Hepatocyte (in vitro differentiated cells): ENCODE measurements at regions not wholly inside any gene's neighbourhood (a gene's known extent, or its start where the extent isn't known, plus 50 kb on each side); places are given as distances from the start of the nearest gene placed in this dataset.

Experiments used
- DNase-seq: peaks from one replicate; pipeline ENCODE4 v3.0.0-alpha.2; 2016; ENCODE audit warnings: low spot score
- H2AFZ ChIP-seq: fragments of 200-600 bp; sonication (generic); 2 replicates; pipeline ENCODE4 v1.6.0; 2016; ENCODE audit warnings: antibody characterized with exemption, mild to moderate bottlenecking
- H3K27ac ChIP-seq: fragments of 200-600 bp; sonication (generic); 2 replicates; pipeline ENCODE4 v1.5.1; 2016; ENCODE audit warnings: mild to moderate bottlenecking
- H3K27me3 ChIP-seq: fragments of 200-600 bp; sonication (generic); 2 replicates; pipeline ENCODE4 v1.6.1; 2016
- H3K36me3 ChIP-seq: fragments of 200-600 bp; sonication (generic); replicated peaks from 2 replicates; pipeline ENCODE4 v1.5.1; 2016; ENCODE audit warnings: low read depth; ENCODE audit not compliant: insufficient read depth
- H3K4me1 ChIP-seq: fragments of 200-600 bp; sonication (generic); 2 replicates; pipeline ENCODE4 v1.5.1; 2016; ENCODE audit warnings: mild to moderate bottlenecking, moderate library complexity; ENCODE audit not compliant: insufficient read depth
- H3K4me2 ChIP-seq: fragments of 200-600 bp; sonication (generic); 2 replicates; pipeline ENCODE4 v1.6.0; 2016
- H3K4me3 ChIP-seq: fragments of 200-600 bp; sonication (generic); 2 replicates; pipeline ENCODE4 v1.5.1; 2016; ENCODE audit warnings: mild to moderate bottlenecking
- H3K79me2 ChIP-seq: fragments of 200-600 bp; sonication (generic); 2 replicates; pipeline ENCODE4 v1.6.0; 2017; ENCODE audit warnings: mild to moderate bottlenecking
- H3K9me2 ChIP-seq: fragments of 200-600 bp; sonication (generic); replicated peaks from 2 replicates; pipeline ENCODE4 v1.6.0; 2017; ENCODE audit warnings: mild to moderate bottlenecking; ENCODE audit not compliant: insufficient read depth
- H3K9me3 ChIP-seq: fragments of 200-600 bp; sonication (generic); 2 replicates; pipeline ENCODE4 v1.5.1; 2016; ENCODE audit warnings: low read depth, mild to moderate bottlenecking
- H4K20me1 ChIP-seq: fragments of 200-600 bp; sonication (generic); 2 replicates; pipeline ENCODE4 v1.6.0; 2016; ENCODE audit warnings: mild to moderate bottlenecking; ENCODE audit not compliant: insufficient read depth, poor library complexity, severe bottlenecking
- EZH2 ChIP-seq: fragments of 200-600 bp; sonication (generic); IDR thresholded peaks from 2 replicates; pipeline ENCODE4 v1.6.1; 2016; ENCODE audit warnings: antibody characterized with exemption, mild to moderate bottlenecking, borderline replicate concordance
- EZH2phosphoT487 ChIP-seq: fragments of 200-600 bp; sonication (generic); IDR thresholded peaks from one replicate; pipeline ENCODE4 v1.6.1; 2018; ENCODE audit warnings: antibody characterized with exemption, mild to moderate bottlenecking, low read depth, moderate library complexity; ENCODE audit not compliant: unreplicated experiment, severe bottlenecking
- WGBS: methylation state at CpG from one replicate; pipeline ENCODE4 v1.1.6; 2016; ENCODE audit warnings: low lambda C conversion rate; ENCODE audit errors: missing lambda C conversion rate; 5-methylcytosine and 5-hydroxymethylcytosine counted together
- TF ChIP-seq, protein P1 (sequence below): fragments of 200-600 bp; sonication (generic); IDR thresholded peaks from 2 replicates; pipeline ENCODE4 v1.5.1; 2016; ENCODE audit warnings: antibody characterized with exemption, mild to moderate bottlenecking; ENCODE audit not compliant: poor library complexity

DNA sequence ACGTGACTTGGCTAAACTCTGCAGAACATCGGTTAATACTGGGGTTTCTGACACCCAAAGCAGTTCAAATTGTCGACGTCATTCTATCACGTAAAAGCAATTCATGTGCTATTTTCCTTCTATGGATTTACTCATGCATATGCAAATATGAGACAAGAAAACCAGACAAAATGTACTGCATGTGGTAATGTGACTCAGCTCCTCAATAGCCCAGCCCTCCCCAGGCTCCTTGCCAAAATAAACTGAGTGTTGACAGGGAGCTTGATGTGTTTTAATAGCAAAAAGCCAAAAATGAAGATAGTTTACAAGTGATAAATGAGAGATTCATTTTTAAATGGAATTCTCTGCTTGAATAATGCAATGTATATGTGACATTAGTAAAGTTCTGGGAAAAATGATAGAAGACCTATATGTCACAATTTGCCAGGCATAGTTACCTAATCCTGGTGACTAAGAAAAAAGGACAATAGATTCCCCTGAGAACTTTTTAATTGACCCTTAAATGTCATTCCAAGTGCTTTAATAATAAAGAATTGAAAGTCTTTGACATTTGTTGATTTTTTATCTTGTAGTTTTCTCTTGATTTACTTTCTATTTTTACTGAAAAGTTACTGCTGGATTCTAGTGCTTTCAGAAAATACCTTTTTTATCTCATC, 1700.6 kb upstream of the TENM3 start:
- TF ChIP-seq, protein P1, sequence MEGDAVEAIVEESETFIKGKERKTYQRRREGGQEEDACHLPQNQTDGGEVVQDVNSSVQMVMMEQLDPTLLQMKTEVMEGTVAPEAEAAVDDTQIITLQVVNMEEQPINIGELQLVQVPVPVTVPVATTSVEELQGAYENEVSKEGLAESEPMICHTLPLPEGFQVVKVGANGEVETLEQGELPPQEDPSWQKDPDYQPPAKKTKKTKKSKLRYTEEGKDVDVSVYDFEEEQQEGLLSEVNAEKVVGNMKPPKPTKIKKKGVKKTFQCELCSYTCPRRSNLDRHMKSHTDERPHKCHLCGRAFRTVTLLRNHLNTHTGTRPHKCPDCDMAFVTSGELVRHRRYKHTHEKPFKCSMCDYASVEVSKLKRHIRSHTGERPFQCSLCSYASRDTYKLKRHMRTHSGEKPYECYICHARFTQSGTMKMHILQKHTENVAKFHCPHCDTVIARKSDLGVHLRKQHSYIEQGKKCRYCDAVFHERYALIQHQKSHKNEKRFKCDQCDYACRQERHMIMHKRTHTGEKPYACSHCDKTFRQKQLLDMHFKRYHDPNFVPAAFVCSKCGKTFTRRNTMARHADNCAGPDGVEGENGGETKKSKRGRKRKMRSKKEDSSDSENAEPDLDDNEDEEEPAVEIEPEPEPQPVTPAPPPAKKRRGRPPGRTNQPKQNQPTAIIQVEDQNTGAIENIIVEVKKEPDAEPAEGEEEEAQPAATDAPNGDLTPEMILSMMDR = no peak
- TF ChIP-seq EZH2 = no peak
- TF ChIP-seq EZH2phosphoT487 = no peak
- DNase-seq = peak; percentile 10
- Histone ChIP-seq H3K9me3 (no peaks in the 10 kb centered on the region), H3K27ac (no peak overlapping the region), H2AFZ (no peak overlapping the region), H4K20me1 (no peaks in the 10 kb centered on the region), H3K9me2 (no peaks in the 10 kb centered on the region), H3K27me3 (no peaks in the 10 kb centered on the region), H3K4me1 (no peaks in the 10 kb centered on the region), H3K4me2 (no peak overlapping the region), H3K36me3 (no peaks in the 10 kb centered on the region), H3K79me2 (no peaks in the 10 kb centered on the region), H3K4me3 (no peak overlapping the region)
- WGBS = 74% methylated on average over 5 of the region's 5 CpGs

DNA sequence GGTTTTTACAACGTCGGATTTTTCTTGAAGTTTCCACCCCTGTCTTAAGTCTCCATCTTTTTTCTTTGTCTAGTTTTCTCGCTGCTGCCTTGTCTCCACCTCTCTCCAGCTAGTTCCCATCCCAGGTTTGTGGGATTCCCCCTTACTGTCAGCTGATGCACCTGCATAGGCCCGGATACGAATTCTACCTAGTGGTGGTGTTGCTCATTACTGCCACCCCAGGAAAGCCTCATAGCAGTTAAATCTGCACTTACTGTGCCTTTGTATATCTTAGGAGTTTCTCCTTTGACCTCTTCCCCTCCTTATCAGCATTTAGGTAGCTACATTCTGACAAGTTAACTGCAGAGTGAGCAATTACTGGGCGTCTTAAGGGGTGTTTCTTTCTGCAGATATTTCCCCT, 1693.1 kb upstream of the TENM3 start:
- no peak for DNase-seq

DNA sequence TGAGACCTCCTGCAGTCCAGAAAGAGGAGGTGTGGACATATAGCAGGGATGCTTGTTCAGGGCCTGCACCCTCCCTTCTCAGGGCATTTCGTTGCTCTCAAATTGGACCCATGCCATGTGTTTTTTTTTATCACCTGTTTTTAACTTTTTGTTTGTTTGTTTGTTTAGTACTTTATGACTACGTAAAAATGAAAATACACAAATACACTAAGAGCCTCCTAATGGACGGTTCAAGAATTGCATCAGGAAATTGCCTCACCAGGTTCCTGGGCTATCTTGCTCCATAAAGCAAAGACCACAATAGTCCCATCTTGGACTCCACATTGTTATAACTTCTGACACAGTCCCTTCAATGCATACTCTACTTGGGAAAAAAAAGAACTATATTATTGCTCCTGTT, 1685.9 kb upstream of the TENM3 start:
- no peaks in the 10 kb centered on the region for H3K36me3 ChIP-seq
- no peaks in the 10 kb centered on the region for H3K27me3 ChIP-seq
- no peaks in the 10 kb centered on the region for H3K4me1 ChIP-seq
- DNase-seq = no peak
- WGBS = 83% methylated on average over 3 of the region's 3 CpGs
- no peaks in the 10 kb centered on the region for H3K9me3 ChIP-seq
- no peak overlapping the region for H3K4me3 ChIP-seq
- no peak overlapping the region for H3K27ac ChIP-seq
- TF ChIP-seq, protein P1 = no peak
- TF ChIP-seq EZH2 (no peak), EZH2phosphoT487 (no peak)
- no peaks in the 10 kb centered on the region for H3K79me2 ChIP-seq
- H4K20me1 ChIP-seq = no peaks in the 10 kb centered on the region
- H3K4me2 ChIP-seq = no peak overlapping the region
- no peaks in the 10 kb centered on the region for H3K9me2 ChIP-seq
- no peak overlapping the region for H2AFZ ChIP-seq

More for the DNA sequence above, 1693.1 kb upstream of the TENM3 start:
- no peaks in the 10 kb centered on the region for H3K9me2 ChIP-seq
- WGBS = 28% methylated on average over 6 of the region's 6 CpGs
- TF ChIP-seq EZH2phosphoT487 (no peak), EZH2 (no peak)
- TF ChIP-seq, protein P1 = no peak
- no peak overlapping the region for H3K4me2 ChIP-seq
- H3K4me1 ChIP-seq = no peaks in the 10 kb centered on the region
- H4K20me1 ChIP-seq = no peaks in the 10 kb centered on the region
- H2AFZ ChIP-seq = no peak overlapping the region
- H3K27me3 ChIP-seq = no peaks in the 10 kb centered on the region
- no peak overlapping the region for H3K27ac ChIP-seq
- no peaks in the 10 kb centered on the region for H3K79me2 ChIP-seq
- H3K4me3 ChIP-seq = no peak overlapping the region
- no peaks in the 10 kb centered on the region for H3K36me3 ChIP-seq
- no peaks in the 10 kb centered on the region for H3K9me3 ChIP-seq
